ENCODE measurements at regions not wholly inside any gene's neighbourhood (a gene's known extent, or its start where the extent isn't known, plus 50 kb on each side); places are given as distances from the start of the nearest gene placed in this dataset.

- TF ChIP-seq CTCF (IDR thresholded peaks at IDR 0.05) (no peak), POLR2A (IDR thresholded peaks at IDR 0.05) (no peak)
These were observed 130.7 kb upstream of the TNR start for GRCh38 chr1:175874081-175874480.
